ENCODE measurements at regions not wholly inside any gene's neighbourhood (a gene's known extent, or its start where the extent isn't known, plus 50 kb on each side); places are given as distances from the start of the nearest gene placed in this dataset.
"Not testable (repeated sequence)": the region's sequence is repeated elsewhere in the genome, so short reads cannot be mapped to it uniquely, and the experiment has no call there.

GRCh38 chr13:42373048-42373812, 101.3 kb downstream of the AKAP11 start:
- no peak for DNase-seq

- DNase-seq: no peak
Observed at GRCh38 chr13:42375663-42376062, 103.7 kb downstream of the AKAP11 start.

- no peak for DNase-seq
Observed at GRCh38 chr13:42377640-42378382, 105.9 kb downstream of the AKAP11 start.

- no peak for DNase-seq
Observed at GRCh38 chr13:42378383-42378780, 106.4 kb downstream of the AKAP11 start.

GRCh38 chr13:42379241-42379640, 107.3 kb downstream of the AKAP11 start:
- DNase-seq: no peak

GRCh38 chr13:42380420-42381164, 108.6 kb downstream of the AKAP11 start:
- DNase-seq: no peak

- no peak for DNase-seq
Observed at GRCh38 chr13:42381165-42381425, 109.1 kb downstream of the AKAP11 start.

GRCh38 chr13:42381426-42381825, 109.5 kb downstream of the AKAP11 start:
- DNase-seq: not testable (repeated sequence)

- DNase-seq: no peak
Observed at GRCh38 chr13:42383025-42383424, 111.1 kb downstream of the AKAP11 start.

GRCh38 chr13:42384265-42384664, 112.3 kb downstream of the AKAP11 start:
- no peak for DNase-seq

- no peak for DNase-seq
Observed at GRCh38 chr13:42388326-42388725, 116.4 kb downstream of the AKAP11 start.

- no peak for DNase-seq
Observed at GRCh38 chr13:42389041-42389440, 117.1 kb downstream of the AKAP11 start.

- DNase-seq: no peak
Observed at GRCh38 chr13:42392180-42392579, 120.2 kb downstream of the AKAP11 start.

- DNase-seq: no peak
Observed at GRCh38 chr13:42392716-42393572, 121.0 kb downstream of the AKAP11 start.

GRCh38 chr13:42393573-42394360, 121.8 kb downstream of the AKAP11 start:
- no peak for DNase-seq

GRCh38 chr13:42394361-42394708, 122.4 kb downstream of the AKAP11 start:
- DNase-seq: no peak

- no peak for DNase-seq
Observed at GRCh38 chr13:42394711-42395085, 122.7 kb downstream of the AKAP11 start.

GRCh38 chr13:42395086-42395821, 123.3 kb downstream of the AKAP11 start:
- no peak for DNase-seq

- no peak for DNase-seq
Observed at GRCh38 chr13:42396501-42396900, 124.5 kb downstream of the AKAP11 start.

- DNase-seq: no peak
Observed at GRCh38 chr13:42396901-42397655, 125.1 kb downstream of the AKAP11 start.

GRCh38 chr13:42398533-42398932, 126.6 kb downstream of the AKAP11 start:
- DNase-seq: no peak
